ENCODE measurements at regions not wholly inside any gene's neighbourhood (a gene's known extent, or its start where the extent isn't known, plus 50 kb on each side); places are given as distances from the start of the nearest gene placed in this dataset.

GRCh38 chr13:78476910-78477309 is 126.4 kb downstream of the POU4F1 start:
- intact Hi-C loops (cut with micrococcal nuclease) (no loop called here), dilution Hi-C loops (cut with MboI; ENCODE audit: extremely low pct_ligation_motif_present, low sequenced_read_pairs) (no loop called here)
- H2AFZ ChIP-seq (ENCODE audit: low read depth, low read length) = no peak overlapping the region
- no TSS peak for BruUV-seq (replicated peaks)
- H3K4me2 ChIP-seq (ENCODE audit: insufficient read depth, low read length) = no peak overlapping the region
- no peaks in the 10 kb centered on the region for H3K9me3 ChIP-seq (replicated peaks; ENCODE audit: control insufficient read depth, insufficient read depth, low read length)
- no peak for DNase-seq (ENCODE audit: low read depth, low spot score)
- no peak overlapping the region for H3K9ac ChIP-seq (replicated peaks; ENCODE audit: extremely low read depth, insufficient read depth, low read length)
- no peaks in the 10 kb centered on the region for H3K79me2 ChIP-seq (ENCODE audit: control insufficient read depth, insufficient read depth, low read length)
- no peak overlapping the region for H3K4me3 ChIP-seq (replicated peaks in 1 of 3; ENCODE audit: insufficient read depth in 1 of 3, low read depth in 1 of 3, low read length in 3 of 3)
- TF ChIP-seq POLR2AphosphoS5 (IDR thresholded peaks at IDR 0.05; ENCODE audit: insufficient read depth, low read depth, low read length) (no peak), EZH2 (IDR thresholded peaks at IDR 0.05; ENCODE audit: borderline replicate concordance, low read depth, low read length, severe bottlenecking) (no peak), GATA2 (IDR thresholded peaks at IDR 0.05; ENCODE audit: insufficient read depth, insufficient read length, low read depth, low read length) (no peak), FOS (IDR thresholded peaks at IDR 0.05; ENCODE audit: borderline replicate concordance, insufficient read depth, low read length) (no peak), JUN (IDR thresholded peaks at IDR 0.05; ENCODE audit: borderline replicate concordance, insufficient read depth, insufficient read length, low read depth) (no peak), MYC (IDR thresholded peaks at IDR 0.05; ENCODE audit: low read depth, low read length) (no peak), POLR2A (IDR thresholded peaks at IDR 0.05; ENCODE audit: low read depth, low read length) (no peak)
- TF ChIP-seq, protein P1, sequence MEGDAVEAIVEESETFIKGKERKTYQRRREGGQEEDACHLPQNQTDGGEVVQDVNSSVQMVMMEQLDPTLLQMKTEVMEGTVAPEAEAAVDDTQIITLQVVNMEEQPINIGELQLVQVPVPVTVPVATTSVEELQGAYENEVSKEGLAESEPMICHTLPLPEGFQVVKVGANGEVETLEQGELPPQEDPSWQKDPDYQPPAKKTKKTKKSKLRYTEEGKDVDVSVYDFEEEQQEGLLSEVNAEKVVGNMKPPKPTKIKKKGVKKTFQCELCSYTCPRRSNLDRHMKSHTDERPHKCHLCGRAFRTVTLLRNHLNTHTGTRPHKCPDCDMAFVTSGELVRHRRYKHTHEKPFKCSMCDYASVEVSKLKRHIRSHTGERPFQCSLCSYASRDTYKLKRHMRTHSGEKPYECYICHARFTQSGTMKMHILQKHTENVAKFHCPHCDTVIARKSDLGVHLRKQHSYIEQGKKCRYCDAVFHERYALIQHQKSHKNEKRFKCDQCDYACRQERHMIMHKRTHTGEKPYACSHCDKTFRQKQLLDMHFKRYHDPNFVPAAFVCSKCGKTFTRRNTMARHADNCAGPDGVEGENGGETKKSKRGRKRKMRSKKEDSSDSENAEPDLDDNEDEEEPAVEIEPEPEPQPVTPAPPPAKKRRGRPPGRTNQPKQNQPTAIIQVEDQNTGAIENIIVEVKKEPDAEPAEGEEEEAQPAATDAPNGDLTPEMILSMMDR (IDR thresholded peaks at IDR 0.05; ENCODE audit: extremely low read depth in 1 of 2, insufficient read depth in 1 of 2, low read depth in 1 of 2, low read length in 2 of 2) = no peak
- TF ChIP-seq, protein P2, sequence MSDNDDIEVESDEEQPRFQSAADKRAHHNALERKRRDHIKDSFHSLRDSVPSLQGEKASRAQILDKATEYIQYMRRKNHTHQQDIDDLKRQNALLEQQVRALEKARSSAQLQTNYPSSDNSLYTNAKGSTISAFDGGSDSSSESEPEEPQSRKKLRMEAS (IDR thresholded peaks at IDR 0.05; ENCODE audit: insufficient read depth, insufficient read length) = no peak
- ChIA-PET POLR2A (no interaction called here), CTCF (interaction anchor here (0.6 kb wide), 1 partner anchor 236 kb away, joined by 3 read pairs; no protein-coding TSS in a partner anchor)
- H3K27me3 ChIP-seq (ENCODE audit: control insufficient read depth in 2 of 2, insufficient read depth in 2 of 2, low read length in 2 of 2) = no peaks in the 10 kb centered on the region
- no peaks in the 10 kb centered on the region for H4K20me1 ChIP-seq (replicated peaks; ENCODE audit: control insufficient read depth, extremely low read depth, insufficient read depth, low read length)
- no peaks in the 10 kb centered on the region for H3K36me3 ChIP-seq (ENCODE audit: control insufficient read depth in 2 of 2, extremely low read depth in 1 of 2, insufficient read depth in 2 of 2, low read length in 2 of 2)
- no peaks in the 10 kb centered on the region for H3K9me1 ChIP-seq (replicated peaks; ENCODE audit: control insufficient read depth, extremely low read depth, insufficient read depth, low read length)
- no peaks in the 10 kb centered on the region for H3K4me1 ChIP-seq (ENCODE audit: control insufficient read depth, extremely low read depth, insufficient read depth, low read length)
- H3K27ac ChIP-seq (ENCODE audit: insufficient read depth, low read depth, low read length) = no peak overlapping the region
- no peak for FAIRE-seq
